NCI-H774 (cell line): ENCODE measurements at regions not wholly inside any gene's neighbourhood (a gene's known extent, or its start where the extent isn't known, plus 50 kb on each side); places are given as distances from the start of the nearest gene placed in this dataset.

Experiments used
- DNase-seq: peaks from one replicate; lab custom pipeline; 2025; lab: John Stamatoyannopoulos, UW

GRCh38 chr5:164688437-164688836, 1183.0 kb downstream of the MAT2B start:
- no peak for DNase-seq

GRCh38 chr5:164708831-164709230, 1203.4 kb downstream of the MAT2B start:
- DNase-seq: no peak

- no peak for DNase-seq
Measured at GRCh38 chr5:164713682-164714081, 1208.3 kb downstream of the MAT2B start.

- no peak for DNase-seq
Measured at GRCh38 chr5:164721116-164721515, 1215.7 kb downstream of the MAT2B start.

- DNase-seq: no peak
Measured at GRCh38 chr5:164721656-164722055, 1216.2 kb downstream of the MAT2B start.

- no peak for DNase-seq
Measured at GRCh38 chr5:164722702-164723101, 1217.3 kb downstream of the MAT2B start.

GRCh38 chr5:164727012-164727411, 1221.6 kb downstream of the MAT2B start:
- no peak for DNase-seq

GRCh38 chr5:164728733-164729132, 1223.3 kb downstream of the MAT2B start:
- DNase-seq: no peak

- DNase-seq: no peak
Measured at GRCh38 chr5:164735334-164735733, 1229.9 kb downstream of the MAT2B start.

GRCh38 chr5:164741376-164741775, 1236.0 kb downstream of the MAT2B start:
- DNase-seq: no peak

GRCh38 chr5:164742025-164742424, 1236.6 kb downstream of the MAT2B start:
- no peak for DNase-seq

GRCh38 chr5:164746723-164747122, 1241.3 kb downstream of the MAT2B start:
- no peak for DNase-seq

- DNase-seq: no peak
Measured at GRCh38 chr5:164747371-164747770, 1242.0 kb downstream of the MAT2B start.

- no peak for DNase-seq
Measured at GRCh38 chr5:164748861-164749260, 1243.4 kb downstream of the MAT2B start.

GRCh38 chr5:164753434-164753833, 1248.0 kb downstream of the MAT2B start:
- no peak for DNase-seq

- DNase-seq: no peak
Measured at GRCh38 chr5:164763206-164763605, 1257.8 kb downstream of the MAT2B start.

GRCh38 chr5:164772122-164772521, 1266.7 kb downstream of the MAT2B start:
- no peak for DNase-seq

- DNase-seq: no peak
Measured at GRCh38 chr5:164784230-164784629, 1278.8 kb downstream of the MAT2B start.

- no peak for DNase-seq
Measured at GRCh38 chr5:164798110-164798509, 1292.7 kb downstream of the MAT2B start.

GRCh38 chr5:164799391-164799790, 1294.0 kb downstream of the MAT2B start:
- no peak for DNase-seq

GRCh38 chr5:164801910-164802309, 1296.5 kb downstream of the MAT2B start:
- no peak for DNase-seq

- no peak for DNase-seq
Measured at GRCh38 chr5:164809821-164810220, 1304.4 kb downstream of the MAT2B start.

GRCh38 chr5:164818445-164818844, 1313.0 kb downstream of the MAT2B start:
- DNase-seq: no peak

- DNase-seq: no peak
Measured at GRCh38 chr5:164824671-164825070, 1319.3 kb downstream of the MAT2B start.

GRCh38 chr5:164832516-164832915, 1327.1 kb downstream of the MAT2B start:
- DNase-seq: no peak
